ENCODE measurements at regions not wholly inside any gene's neighbourhood (a gene's known extent, or its start where the extent isn't known, plus 50 kb on each side); places are given as distances from the start of the nearest gene placed in this dataset.

DNA sequence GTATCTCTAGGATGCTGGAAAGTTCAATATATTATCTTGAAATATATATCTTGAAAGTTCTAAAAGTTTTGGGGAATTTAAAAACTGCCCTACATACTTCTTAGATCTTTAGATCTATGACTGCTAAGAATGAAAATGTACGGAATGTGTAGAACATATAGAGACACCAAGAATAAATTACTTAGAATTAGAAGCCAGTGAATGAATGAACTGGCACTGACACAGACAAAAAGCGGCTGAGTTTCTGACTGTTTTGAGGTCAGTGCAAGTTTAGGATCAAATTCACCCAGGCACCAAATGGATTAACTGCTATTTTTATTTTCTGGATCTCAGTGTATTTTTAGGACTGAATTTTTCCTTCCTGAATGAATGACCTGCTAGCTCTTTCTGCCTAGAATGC, 411.2 kb downstream of the KCTD12 start:
- H3K23ac ChIP-seq (ENCODE audit: insufficient read length, low read depth, low read length) = no peak overlapping the region
- no peak overlapping the region for H3K14ac ChIP-seq (ENCODE audit: insufficient read depth, low read length)
- H3K4me1 Mint-ChIP-seq = no peaks in the 10 kb centered on the region
- H3K79me1 ChIP-seq (ENCODE audit: insufficient read depth, low read depth, low read length, poor library complexity, severe bottlenecking) = no peaks in the 10 kb centered on the region
- H4K5ac ChIP-seq (ENCODE audit: insufficient read length, low read depth, low read length) = no peak overlapping the region
- H4K8ac ChIP-seq (replicated peaks; ENCODE audit: insufficient read length, low read depth, low read length) = no peak overlapping the region
- WGBS (ENCODE audit: extremely low coverage, insufficient read length, low lambda C conversion rate) = no CpG with 5 or more reads among the region's 2 CpGs
- no peak overlapping the region for H3K56ac ChIP-seq (ENCODE audit: insufficient read length, low read depth, low read length)
- no peaks in the 10 kb centered on the region for H3K27me3 ChIP-seq (ENCODE audit: insufficient read depth, low read length)
- H2BK20ac ChIP-seq (ENCODE audit: low read depth, low read length, poor library complexity, severe bottlenecking) = no peak overlapping the region
- no peak overlapping the region for H3T11ph ChIP-seq (ENCODE audit: low read length)
- H3K23me2 ChIP-seq (ENCODE audit: insufficient read length, low read depth, low read length, poor library complexity, severe bottlenecking) = no peaks in the 10 kb centered on the region
- no peak overlapping the region for H3K27ac ChIP-seq (ENCODE audit: insufficient read length, low read depth, low read length)
- no peaks in the 10 kb centered on the region for H3K4me1 ChIP-seq (ENCODE audit: insufficient read depth, low read length)
- DNase-seq = no peak
- no peaks in the 10 kb centered on the region for H3K27me3 Mint-ChIP-seq (ENCODE audit: low read depth)
- H2AFZ ChIP-seq (ENCODE audit: low read length) = no peak overlapping the region
- H3K36me3 Mint-ChIP-seq (ENCODE audit: insufficient read depth in 1 of 3, low read depth in 3 of 3) = no peaks in the 10 kb centered on the region
- H2BK120ac ChIP-seq (ENCODE audit: low read depth, low read length, poor library complexity, severe bottlenecking) = no peak overlapping the region
- no peaks in the 10 kb centered on the region for H3K9me3 ChIP-seq (ENCODE audit: control insufficient read depth, low read depth, low read length)
- TF ChIP-seq, protein P1, sequence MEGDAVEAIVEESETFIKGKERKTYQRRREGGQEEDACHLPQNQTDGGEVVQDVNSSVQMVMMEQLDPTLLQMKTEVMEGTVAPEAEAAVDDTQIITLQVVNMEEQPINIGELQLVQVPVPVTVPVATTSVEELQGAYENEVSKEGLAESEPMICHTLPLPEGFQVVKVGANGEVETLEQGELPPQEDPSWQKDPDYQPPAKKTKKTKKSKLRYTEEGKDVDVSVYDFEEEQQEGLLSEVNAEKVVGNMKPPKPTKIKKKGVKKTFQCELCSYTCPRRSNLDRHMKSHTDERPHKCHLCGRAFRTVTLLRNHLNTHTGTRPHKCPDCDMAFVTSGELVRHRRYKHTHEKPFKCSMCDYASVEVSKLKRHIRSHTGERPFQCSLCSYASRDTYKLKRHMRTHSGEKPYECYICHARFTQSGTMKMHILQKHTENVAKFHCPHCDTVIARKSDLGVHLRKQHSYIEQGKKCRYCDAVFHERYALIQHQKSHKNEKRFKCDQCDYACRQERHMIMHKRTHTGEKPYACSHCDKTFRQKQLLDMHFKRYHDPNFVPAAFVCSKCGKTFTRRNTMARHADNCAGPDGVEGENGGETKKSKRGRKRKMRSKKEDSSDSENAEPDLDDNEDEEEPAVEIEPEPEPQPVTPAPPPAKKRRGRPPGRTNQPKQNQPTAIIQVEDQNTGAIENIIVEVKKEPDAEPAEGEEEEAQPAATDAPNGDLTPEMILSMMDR (conservative IDR thresholded peaks at IDR 0.05) = no peak
- no peak overlapping the region for H3K9ac ChIP-seq (ENCODE audit: extremely low read depth, insufficient read length, low read length)
- no peak overlapping the region for H4K91ac ChIP-seq (ENCODE audit: insufficient read length, low read depth, low read length)
- no peak overlapping the region for H2BK5ac ChIP-seq (ENCODE audit: insufficient read length, low read length)
- no peak overlapping the region for H3K27ac Mint-ChIP-seq
- no peak overlapping the region for H2BK15ac ChIP-seq (ENCODE audit: low read depth, low read length)
- no peak overlapping the region for H3K4me2 ChIP-seq (ENCODE audit: insufficient read depth, insufficient read length, low read length)
- no peak overlapping the region for H2AK5ac ChIP-seq (ENCODE audit: insufficient read length, low read length)
- no peaks in the 10 kb centered on the region for H3K79me2 ChIP-seq (ENCODE audit: insufficient read depth, low read length)
- H4K20me1 ChIP-seq (ENCODE audit: control insufficient read depth, insufficient read depth, insufficient read length) = no peaks in the 10 kb centered on the region
- H2BK12ac ChIP-seq (ENCODE audit: insufficient read length, low read depth, low read length) = no peak overlapping the region
- H3K4me3 Mint-ChIP-seq = no peak overlapping the region
- no peak overlapping the region for H3K4ac ChIP-seq (ENCODE audit: low read depth, low read length)
- no peaks in the 10 kb centered on the region for H3K9me3 Mint-ChIP-seq
- no peak overlapping the region for H3K18ac ChIP-seq (ENCODE audit: insufficient read length, low read depth, low read length)
